HG02870 (cell line): ENCODE measurements at regions not wholly inside any gene's neighbourhood (a gene's known extent, or its start where the extent isn't known, plus 50 kb on each side); places are given as distances from the start of the nearest gene placed in this dataset.
"Not testable (repeated sequence)": the region's sequence is repeated elsewhere in the genome, so short reads cannot be mapped to it uniquely, and the experiment has no call there.

Experiments
- ATAC-seq: cut with Tn5 transposase; IDR thresholded peaks from one replicate; pipeline ENCODE4 v1.9.1; 2021; ENCODE audit warnings: mild to moderate bottlenecking, moderate library complexity; ENCODE audit not compliant: unreplicated experiment

DNA sequence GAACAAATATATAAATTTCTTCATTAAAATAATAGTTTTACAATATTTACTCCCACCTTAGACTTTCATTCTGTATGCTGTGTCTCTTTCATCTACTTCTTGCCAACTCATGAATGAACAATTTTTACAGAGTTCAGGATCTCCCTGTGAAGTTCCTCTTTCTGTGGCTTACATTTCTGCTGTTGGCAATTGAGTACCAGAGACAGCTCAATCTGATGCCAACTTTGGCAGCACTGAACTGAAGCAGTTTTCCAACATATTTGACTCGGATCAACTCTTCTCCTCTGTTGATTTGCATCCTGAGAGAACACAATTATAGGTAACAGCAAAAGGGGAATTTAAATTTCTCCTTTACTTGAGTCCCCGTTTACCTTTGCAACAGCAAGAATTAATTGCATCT lies 1262.2 kb downstream of the EFNA5 start:
- ATAC-seq: no peak

DNA sequence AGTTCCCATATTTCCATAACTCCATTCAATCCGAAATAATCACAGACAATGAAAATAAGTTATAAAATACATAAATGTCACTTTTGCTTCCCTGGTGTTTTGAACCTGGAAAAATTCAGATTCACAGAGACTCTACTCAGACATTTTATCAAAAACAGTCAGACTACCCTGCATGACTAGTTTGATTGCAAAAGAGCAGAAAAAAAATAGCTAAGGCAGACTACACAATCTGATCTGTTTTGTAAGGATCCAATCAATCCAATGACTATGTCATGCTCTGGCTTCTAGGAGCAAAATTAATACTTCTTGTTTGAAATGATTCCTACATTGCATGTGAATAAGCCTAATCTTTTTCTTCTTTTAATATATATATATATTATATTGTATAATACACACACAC lies 1262.6 kb downstream of the EFNA5 start:
- no peak for ATAC-seq

- no peak for ATAC-seq
Measured at GRCh38 chr5:106401561-106401960, 1269.2 kb downstream of the EFNA5 start.

- no peak for ATAC-seq
Measured at GRCh38 chr5:106399391-106399790, 1271.3 kb downstream of the EFNA5 start.

- no peak for ATAC-seq
Measured at GRCh38 chr5:106397700-106398099, 1273.0 kb downstream of the EFNA5 start.

- no peak for ATAC-seq
Measured at GRCh38 chr5:106393276-106393675, 1277.5 kb downstream of the EFNA5 start.

DNA sequence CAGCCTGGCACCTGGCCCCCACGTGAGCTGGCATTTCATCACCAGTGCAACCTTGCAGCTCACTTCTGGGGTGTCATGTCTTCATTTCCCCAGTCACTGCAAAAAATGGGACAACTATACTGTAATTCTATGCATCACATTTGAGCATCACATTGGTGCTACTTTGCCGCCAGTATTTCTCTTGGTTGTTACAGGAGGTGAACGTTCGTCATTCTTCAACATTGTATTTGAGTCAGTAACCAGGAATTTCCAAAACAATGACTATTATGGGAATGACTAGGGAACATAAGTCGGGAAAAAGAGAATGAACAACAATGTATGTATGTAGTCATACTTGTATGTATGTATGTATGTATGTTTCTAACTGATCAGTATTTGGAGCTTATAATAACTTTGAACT lies 1278.0 kb downstream of the EFNA5 start:
- ATAC-seq: no peak

GRCh38 chr5:106387767-106388166 lies 1283.0 kb downstream of the EFNA5 start:
- ATAC-seq: not testable (repeated sequence)

GRCh38 chr5:106386287-106386686 lies 1284.5 kb downstream of the EFNA5 start:
- ATAC-seq: no peak

GRCh38 chr5:106380736-106381135 lies 1290.0 kb downstream of the EFNA5 start:
- ATAC-seq: no peak

GRCh38 chr5:106376522-106376921 lies 1294.2 kb downstream of the EFNA5 start:
- no peak for ATAC-seq

DNA sequence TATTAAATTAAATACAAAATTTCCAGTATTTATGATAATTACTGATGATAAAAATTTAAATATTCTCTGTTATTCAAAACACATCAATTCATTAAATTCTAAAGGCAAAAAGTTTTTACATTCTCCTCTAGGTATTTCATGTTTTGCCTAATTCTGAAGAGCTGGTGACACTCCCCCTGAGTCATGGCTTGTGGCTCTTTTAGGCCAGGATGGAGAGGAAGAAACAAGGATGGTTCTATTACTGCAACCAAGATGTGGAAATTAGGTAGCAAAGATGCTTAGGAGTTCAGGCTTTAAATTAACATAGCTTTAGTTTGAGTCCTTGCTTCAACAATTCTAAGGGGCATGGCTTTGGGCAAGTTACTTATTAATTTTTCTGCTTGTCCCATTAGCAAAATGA lies 1295.8 kb downstream of the EFNA5 start:
- no peak for ATAC-seq

GRCh38 chr5:106368021-106368420 lies 1302.7 kb downstream of the EFNA5 start:
- ATAC-seq: no peak

- ATAC-seq: no peak
Measured at GRCh38 chr5:106367281-106367680, 1303.5 kb downstream of the EFNA5 start.

GRCh38 chr5:106363578-106363977 lies 1307.2 kb downstream of the EFNA5 start:
- no peak for ATAC-seq

- ATAC-seq: no peak
Measured at GRCh38 chr5:106361905-106362304, 1308.8 kb downstream of the EFNA5 start.

- no peak for ATAC-seq
Measured at GRCh38 chr5:106331415-106331814, 1339.3 kb downstream of the EFNA5 start.

GRCh38 chr5:106324356-106324755 lies 1346.4 kb downstream of the EFNA5 start:
- ATAC-seq: no peak

- ATAC-seq: no peak
Measured at GRCh38 chr5:106321242-106321641, 1349.5 kb downstream of the EFNA5 start.

DNA sequence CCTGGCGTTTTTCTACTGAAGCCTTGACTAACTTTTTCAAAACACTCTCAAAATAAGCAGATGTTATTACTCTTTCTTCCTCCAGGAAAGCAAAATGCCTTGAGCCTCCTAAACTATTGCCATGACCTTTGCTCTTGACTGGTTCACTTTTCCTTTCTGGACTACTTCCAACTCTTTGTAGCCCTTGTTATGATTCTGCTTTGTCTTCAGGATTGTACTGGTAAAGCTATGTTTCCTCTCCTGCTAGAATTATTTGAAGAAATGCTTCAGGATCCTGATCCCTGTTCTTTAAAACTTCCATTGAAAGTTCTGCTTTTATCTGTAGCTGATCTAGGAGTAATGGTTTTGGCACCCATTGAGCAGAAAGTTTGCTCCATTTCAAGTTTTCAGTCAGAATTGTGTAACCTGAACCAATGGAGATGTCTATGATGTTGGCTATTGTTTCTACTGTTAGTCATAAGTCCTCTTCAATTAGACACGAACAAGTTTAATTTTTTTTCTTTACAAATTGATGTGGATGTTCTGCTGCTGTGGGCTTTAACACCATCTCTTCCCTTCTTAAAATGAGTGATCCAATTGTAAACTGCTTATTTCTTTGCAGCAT lies 1356.4 kb downstream of the EFNA5 start:
- no peak for ATAC-seq

- ATAC-seq: no peak
Measured at GRCh38 chr5:106312360-106312759, 1358.4 kb downstream of the EFNA5 start.

DNA sequence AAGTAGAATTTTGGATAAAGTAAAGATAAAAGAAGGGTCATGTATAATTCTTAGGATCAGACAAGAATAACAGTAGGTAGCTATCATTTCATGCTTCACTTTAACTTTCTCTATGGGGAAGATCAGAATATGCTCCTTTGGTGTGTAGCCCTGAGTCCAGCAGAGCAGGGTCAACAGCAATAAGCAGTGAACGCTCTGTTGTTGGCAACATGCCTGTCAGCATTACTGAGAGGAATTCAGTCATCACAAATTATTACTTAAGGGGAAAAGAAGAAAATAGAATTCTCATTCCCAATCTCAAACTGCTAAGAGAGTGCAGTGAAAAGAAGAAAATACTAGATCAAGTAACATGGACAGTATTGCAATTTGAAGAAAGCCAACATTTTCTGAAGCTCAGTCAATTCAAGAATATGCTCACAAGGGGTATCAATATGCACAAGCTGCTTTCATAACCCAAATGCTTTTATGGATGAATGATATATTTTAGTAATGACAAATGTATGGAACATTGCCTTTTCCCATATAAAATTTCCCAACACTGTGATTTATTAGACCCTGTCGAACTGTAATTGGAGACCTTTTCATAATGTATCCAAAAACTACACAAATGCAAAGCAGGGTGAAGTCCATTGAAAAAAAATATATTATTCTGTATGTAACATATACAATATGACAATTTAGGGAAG lies 1359.4 kb downstream of the EFNA5 start:
- no peak for ATAC-seq

GRCh38 chr5:106307265-106307664 lies 1363.5 kb downstream of the EFNA5 start:
- ATAC-seq: no peak
